ENCODE measurements at regions not wholly inside any gene's neighbourhood (a gene's known extent, or its start where the extent isn't known, plus 50 kb on each side); places are given as distances from the start of the nearest gene placed in this dataset.
"Not testable (repeated sequence)": the region's sequence is repeated elsewhere in the genome, so short reads cannot be mapped to it uniquely, and the experiment has no call there.

DNA sequence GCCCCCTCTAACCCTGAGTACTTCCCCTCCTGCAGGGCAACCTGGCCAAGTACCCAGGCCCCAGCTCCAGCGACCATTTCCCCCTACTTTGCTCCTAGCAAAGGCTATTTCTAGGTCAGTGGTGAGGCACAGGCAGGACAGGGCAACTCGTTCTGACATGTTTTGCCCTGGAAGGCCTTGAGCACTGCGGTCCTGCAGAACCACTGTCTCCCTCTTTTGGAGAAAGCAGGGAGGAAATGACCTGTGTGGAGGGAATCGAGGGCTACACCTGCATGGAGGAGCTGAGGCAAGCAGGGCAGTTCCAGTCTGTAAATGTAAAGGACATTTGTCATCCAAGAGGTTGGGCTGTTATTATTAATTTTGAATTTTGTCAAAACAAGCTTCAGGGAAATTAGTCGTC is 99.1 kb downstream of the PPIAL4G start:
- Histone ChIP-seq H3K9me3 (no peaks in the 10 kb centered on the region), H3K27me3 (peaks cover 0 to 19% (median 9%) of the 10 kb centered on the region in 3 donors), H3K27ac (no peak overlapping the region), H3K4me1 (peaks cover 0 to 15% (median 6%) of the 10 kb centered on the region in 4 donors), H3K36me3 (no peaks in the 10 kb centered on the region), H3K4me3 (no peak overlapping the region)
- 61 to 77% (median 67%) methylated on average over 4 to 5 of the region's 5 CpGs for WGBS, 5 donors
- no peak for DNase-seq
- intact Hi-C loops (cut with DNase I; ENCODE audit: low total_unique reads): no loop called here
- no peak for TF ChIP-seq POLR2AphosphoS5 (IDR thresholded peaks at IDR 0.05)
- TF ChIP-seq, protein P1, sequence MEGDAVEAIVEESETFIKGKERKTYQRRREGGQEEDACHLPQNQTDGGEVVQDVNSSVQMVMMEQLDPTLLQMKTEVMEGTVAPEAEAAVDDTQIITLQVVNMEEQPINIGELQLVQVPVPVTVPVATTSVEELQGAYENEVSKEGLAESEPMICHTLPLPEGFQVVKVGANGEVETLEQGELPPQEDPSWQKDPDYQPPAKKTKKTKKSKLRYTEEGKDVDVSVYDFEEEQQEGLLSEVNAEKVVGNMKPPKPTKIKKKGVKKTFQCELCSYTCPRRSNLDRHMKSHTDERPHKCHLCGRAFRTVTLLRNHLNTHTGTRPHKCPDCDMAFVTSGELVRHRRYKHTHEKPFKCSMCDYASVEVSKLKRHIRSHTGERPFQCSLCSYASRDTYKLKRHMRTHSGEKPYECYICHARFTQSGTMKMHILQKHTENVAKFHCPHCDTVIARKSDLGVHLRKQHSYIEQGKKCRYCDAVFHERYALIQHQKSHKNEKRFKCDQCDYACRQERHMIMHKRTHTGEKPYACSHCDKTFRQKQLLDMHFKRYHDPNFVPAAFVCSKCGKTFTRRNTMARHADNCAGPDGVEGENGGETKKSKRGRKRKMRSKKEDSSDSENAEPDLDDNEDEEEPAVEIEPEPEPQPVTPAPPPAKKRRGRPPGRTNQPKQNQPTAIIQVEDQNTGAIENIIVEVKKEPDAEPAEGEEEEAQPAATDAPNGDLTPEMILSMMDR (IDR thresholded peaks at IDR 0.05): no peak
- no peak for TF ChIP-seq EP300 (IDR thresholded peaks at IDR 0.05)
- no peak for TF ChIP-seq POLR2A (IDR thresholded peaks at IDR 0.05)

DNA sequence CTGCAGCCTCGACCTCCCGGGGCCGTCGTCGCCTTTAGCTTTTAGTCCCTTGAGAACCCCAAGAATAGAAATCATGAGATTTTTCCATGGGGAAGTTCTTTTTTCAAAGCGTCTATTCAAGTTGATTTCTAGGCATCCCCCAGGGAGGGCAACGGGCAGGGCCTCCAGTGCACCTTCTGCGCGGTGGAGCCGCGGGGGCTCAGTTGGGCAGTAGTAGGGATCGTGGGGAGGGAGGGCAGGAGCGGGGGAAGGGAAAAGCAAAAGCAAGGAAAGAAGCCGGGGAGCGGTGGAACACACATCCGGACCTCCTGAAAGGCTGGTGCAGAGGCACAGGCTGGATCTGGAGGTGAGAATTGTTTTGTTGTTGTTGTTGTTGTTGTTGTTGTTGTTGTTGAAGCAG is 103.4 kb downstream of the PPIAL4G start:
- Histone ChIP-seq H3K4me3 (no peak overlapping the region), H3K27me3 (peaks cover 0 to 22% (median 12%) of the 10 kb centered on the region in 3 donors), H3K9me3 (no peaks in the 10 kb centered on the region), H3K27ac (no peak overlapping the region), H3K36me3 (no peaks in the 10 kb centered on the region), H3K4me1 (peaks cover 0 to 6% (median 0%) of the 10 kb centered on the region in 4 donors)
- DNase-seq: no peak
- 29 to 43% (median 35%) methylated on average over 15 to 16 of the region's 16 CpGs for WGBS, 5 donors
- intact Hi-C loops (cut with DNase I; ENCODE audit: low total_unique reads): no loop called here
- no peak for TF ChIP-seq POLR2A (IDR thresholded peaks at IDR 0.05)
- TF ChIP-seq, protein P1 (IDR thresholded peaks at IDR 0.05): no peak
- no peak for TF ChIP-seq POLR2AphosphoS5 (IDR thresholded peaks at IDR 0.05)
- TF ChIP-seq EP300 (IDR thresholded peaks at IDR 0.05): no peak

DNA sequence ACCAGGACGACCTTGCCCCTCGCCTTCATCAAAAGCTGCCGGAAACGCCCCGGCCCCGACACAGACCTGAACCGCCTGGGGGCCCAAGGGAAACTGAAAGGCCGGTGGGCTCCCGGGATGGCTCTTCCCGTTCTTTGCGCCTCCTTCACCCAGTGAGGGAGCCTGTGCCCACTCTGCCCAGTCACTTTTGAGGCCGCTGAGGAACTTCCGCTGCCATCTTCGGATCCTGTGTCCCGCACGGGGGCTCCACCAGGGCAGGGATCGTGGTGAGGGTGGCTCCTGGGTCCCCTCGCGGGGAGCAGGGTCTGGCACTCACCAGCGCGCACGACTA is 104.0 kb downstream of the PPIAL4G start:
- Histone ChIP-seq H3K9me3 (no peaks in the 10 kb centered on the region), H3K27ac (no peak overlapping the region), H3K4me1 (peaks cover 0 to 6% (median 0%) of the 10 kb centered on the region in 4 donors), H3K36me3 (no peaks in the 10 kb centered on the region), H3K27me3 (peaks cover 0 to 22% (median 12%) of the 10 kb centered on the region in 3 donors), H3K4me3 (no peak overlapping the region)
- 29 to 51% (median 44%) methylated on average over 17 to 22 of the region's 22 CpGs for WGBS, 5 donors
- no peak for DNase-seq
- intact Hi-C loops (cut with DNase I; ENCODE audit: low total_unique reads): no loop called here
- TF ChIP-seq EP300 (IDR thresholded peaks at IDR 0.05) (no peak), POLR2A (IDR thresholded peaks at IDR 0.05) (no peak), POLR2AphosphoS5 (IDR thresholded peaks at IDR 0.05) (no peak)
- TF ChIP-seq, protein P1 (IDR thresholded peaks at IDR 0.05): no peak

DNA sequence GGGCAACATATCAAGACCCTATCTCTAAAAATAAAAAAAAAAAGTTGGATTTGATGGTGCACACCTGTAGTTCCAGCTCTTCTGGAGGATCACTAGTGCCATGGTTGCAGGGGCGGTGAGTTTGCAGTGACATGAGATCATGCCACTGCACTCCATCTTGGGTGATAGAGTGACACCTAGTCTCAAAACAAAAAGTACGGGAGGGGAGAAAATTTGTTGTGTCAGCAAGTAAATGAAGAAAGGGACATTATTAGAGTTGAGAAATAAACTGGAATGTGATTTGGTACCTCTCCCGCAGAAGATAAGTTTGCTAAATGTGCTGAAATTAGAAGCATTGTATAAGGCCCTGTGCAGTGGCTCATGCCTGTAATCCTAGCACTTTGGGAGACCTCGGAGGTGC is 105.1 kb downstream of the PPIAL4G start:
- H3K36me3 ChIP-seq; H3K4me3 ChIP-seq; H3K27ac ChIP-seq; H3K9me3 ChIP-seq; intact Hi-C loops (cut with DNase I; ENCODE audit: low total_unique reads); H3K4me1 ChIP-seq; DNase-seq: not testable (repeated sequence)
- peaks cover 0 to 22% (median 12%) of the 10 kb centered on the region in 3 donors for H3K27me3 ChIP-seq
- WGBS, 5 donors: 87 to 95% (median 92%) methylated on average over 3 to 4 of the region's 4 CpGs

DNA sequence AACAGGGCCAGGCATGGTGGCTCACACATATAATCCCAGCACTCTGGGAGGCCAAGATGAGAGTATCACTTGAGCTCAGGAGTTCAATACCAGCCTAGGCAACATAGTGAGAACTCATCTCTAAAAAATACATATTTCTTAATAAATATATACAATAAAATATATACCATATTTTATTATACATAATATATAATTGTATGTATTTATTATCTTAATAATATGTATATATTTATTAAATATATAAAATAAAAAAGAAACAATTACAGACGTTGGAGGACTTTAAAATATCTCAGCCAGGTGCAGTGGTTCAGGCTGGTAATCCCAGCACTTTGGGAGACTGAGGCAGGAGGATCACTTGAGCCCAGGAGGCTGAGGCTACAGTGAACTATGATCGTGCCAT is 106.1 kb downstream of the PPIAL4G start:
- H3K36me3 ChIP-seq; intact Hi-C loops (cut with DNase I; ENCODE audit: low total_unique reads); H3K9me3 ChIP-seq; H3K27ac ChIP-seq; DNase-seq; H3K4me3 ChIP-seq; H3K4me1 ChIP-seq: not testable (repeated sequence)
- peaks cover 0 to 22% (median 12%) of the 10 kb centered on the region in 3 donors for H3K27me3 ChIP-seq
- 71 to 93% (median 85%) methylated on average over 2 of the region's 2 CpGs for WGBS, 5 donors
